ENCODE measurements at regions not wholly inside any gene's neighbourhood (a gene's known extent, or its start where the extent isn't known, plus 50 kb on each side); places are given as distances from the start of the nearest gene placed in this dataset.

DNA sequence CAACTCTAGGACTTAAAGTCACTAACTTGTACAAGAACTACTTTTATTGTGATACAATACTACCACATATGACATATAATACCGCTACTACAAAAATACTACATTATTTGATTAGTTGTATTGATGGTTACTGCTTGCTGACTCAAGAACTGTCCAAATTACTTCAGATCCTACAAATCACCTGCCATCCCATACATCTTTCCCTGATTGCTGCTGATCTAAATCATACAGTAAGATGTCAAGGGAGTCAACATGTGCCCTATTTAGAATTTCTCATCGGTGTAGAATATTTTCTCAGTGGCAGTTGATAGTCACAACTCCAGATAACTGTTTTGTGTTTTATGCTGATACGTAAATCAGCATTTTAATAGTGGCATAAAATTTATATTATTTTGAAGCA is 161.0 kb upstream of the DSEL start:
- TF ChIP-seq, protein P1, sequence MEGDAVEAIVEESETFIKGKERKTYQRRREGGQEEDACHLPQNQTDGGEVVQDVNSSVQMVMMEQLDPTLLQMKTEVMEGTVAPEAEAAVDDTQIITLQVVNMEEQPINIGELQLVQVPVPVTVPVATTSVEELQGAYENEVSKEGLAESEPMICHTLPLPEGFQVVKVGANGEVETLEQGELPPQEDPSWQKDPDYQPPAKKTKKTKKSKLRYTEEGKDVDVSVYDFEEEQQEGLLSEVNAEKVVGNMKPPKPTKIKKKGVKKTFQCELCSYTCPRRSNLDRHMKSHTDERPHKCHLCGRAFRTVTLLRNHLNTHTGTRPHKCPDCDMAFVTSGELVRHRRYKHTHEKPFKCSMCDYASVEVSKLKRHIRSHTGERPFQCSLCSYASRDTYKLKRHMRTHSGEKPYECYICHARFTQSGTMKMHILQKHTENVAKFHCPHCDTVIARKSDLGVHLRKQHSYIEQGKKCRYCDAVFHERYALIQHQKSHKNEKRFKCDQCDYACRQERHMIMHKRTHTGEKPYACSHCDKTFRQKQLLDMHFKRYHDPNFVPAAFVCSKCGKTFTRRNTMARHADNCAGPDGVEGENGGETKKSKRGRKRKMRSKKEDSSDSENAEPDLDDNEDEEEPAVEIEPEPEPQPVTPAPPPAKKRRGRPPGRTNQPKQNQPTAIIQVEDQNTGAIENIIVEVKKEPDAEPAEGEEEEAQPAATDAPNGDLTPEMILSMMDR (IDR thresholded peaks at IDR 0.05), result no peak
- no peak for TF ChIP-seq POLR2A (IDR thresholded peaks at IDR 0.05)
- no peak for TF ChIP-seq POLR2AphosphoS5 (IDR thresholded peaks at IDR 0.05)

Data from upper lobe of left lung (tissue), 4 donors.